Parathyroid adenoma (tissue), 2 donors: ENCODE measurements at regions not wholly inside any gene's neighbourhood (a gene's known extent, or its start where the extent isn't known, plus 50 kb on each side); places are given as distances from the start of the nearest gene placed in this dataset.

Experiments
- H2AFZ ChIP-seq: fragments of 300-600 bp; sonication (generic); one replicate; pipeline ENCODE4 v1.7.0; 2017; ENCODE audit warnings: antibody characterized with exemption, mild to moderate bottlenecking
- H3K27ac ChIP-seq: fragments of 300-600 bp; sonication (generic); one replicate; pipeline ENCODE4 v1.7.0; 2017
- H3K27me3 ChIP-seq: fragments of 300-600 bp; sonication (generic); one replicate; pipeline ENCODE4 v1.7.0; 2017; ENCODE audit warnings: low read length; ENCODE audit not compliant: control insufficient read depth, insufficient read depth
- H3K36me3 ChIP-seq: fragments of 300-600 bp; sonication (generic); one replicate; pipeline ENCODE4 v1.7.0; 2017; ENCODE audit warnings: low read length; ENCODE audit not compliant: control insufficient read depth, insufficient read depth
- H3K4me1 ChIP-seq: fragments of 300-600 bp; sonication (generic); one replicate; pipeline ENCODE4 v1.7.0; 2017; ENCODE audit warnings: control low read depth
- H3K4me2 ChIP-seq: fragments of 300-600 bp; sonication (generic); one replicate; pipeline ENCODE4 v1.7.0; 2017; ENCODE audit warnings: low read length
- H3K4me3 ChIP-seq: fragments of 300-600 bp; sonication (generic); one replicate; pipeline ENCODE4 v1.7.0; 2017; ENCODE audit warnings: low read depth, low read length
- H3K79me2 ChIP-seq: fragments of 300-600 bp; sonication (generic); one replicate; pipeline ENCODE4 v1.7.0; 2017; ENCODE audit warnings: control low read depth
- H3K9ac ChIP-seq: fragments of 300-600 bp; sonication (generic); one replicate; pipeline ENCODE4 v1.7.0; 2017; ENCODE audit warnings: mild to moderate bottlenecking
- H3K9me3 ChIP-seq: fragments of 300-600 bp; sonication (generic); one replicate; pipeline ENCODE4 v1.7.0; 2017; ENCODE audit warnings: low read length; ENCODE audit not compliant: control insufficient read depth
- CTCF ChIP-seq: fragments of 300-600 bp; sonication (generic); IDR thresholded peaks from one replicate; pipeline ENCODE4 v1.7.0; 2017; ENCODE audit warnings: antibody characterized with exemption, mild to moderate bottlenecking
- donor health status: primary hyperparathyroidism.

- no peaks in the 10 kb centered on the region for H3K36me3 ChIP-seq
- no peaks in the 10 kb centered on the region for H3K79me2 ChIP-seq
- no peak overlapping the region for H3K27ac ChIP-seq
- no peaks in the 10 kb centered on the region for H3K9me3 ChIP-seq
- no peak overlapping the region for H2AFZ ChIP-seq
- H3K9ac ChIP-seq = no peak overlapping the region
- no peak overlapping the region for H3K4me3 ChIP-seq
- H3K4me2 ChIP-seq = no peak overlapping the region
- TF ChIP-seq CTCF = no peak
- H3K27me3 ChIP-seq = no peaks in the 10 kb centered on the region
- no peaks in the 10 kb centered on the region for H3K4me1 ChIP-seq
Measured at GRCh38 chr15:38066612-38067011, 132.2 kb downstream of the TMCO5A start.

GRCh38 chr15:38068626-38069391, 134.4 kb downstream of the TMCO5A start:
- Histone ChIP-seq H3K36me3 (no peaks in the 10 kb centered on the region), H3K9ac (no peak overlapping the region), H3K79me2 (no peaks in the 10 kb centered on the region), H3K9me3 (no peaks in the 10 kb centered on the region), H3K4me1 (no peaks in the 10 kb centered on the region), H2AFZ (no peak overlapping the region), H3K4me3 (no peak overlapping the region), H3K4me2 (no peak overlapping the region), H3K27ac (peak overlapping the region; percentile 29), H3K27me3 (no peaks in the 10 kb centered on the region)
- TF ChIP-seq CTCF = no peak

- no peak overlapping the region for H3K9ac ChIP-seq
- no peaks in the 10 kb centered on the region for H3K27me3 ChIP-seq
- no peak overlapping the region for H3K4me2 ChIP-seq
- no peak overlapping the region for H2AFZ ChIP-seq
- no peak overlapping the region for H3K4me3 ChIP-seq
- H3K36me3 ChIP-seq = no peaks in the 10 kb centered on the region
- H3K27ac ChIP-seq = peak overlapping the region; percentile 29
- no peaks in the 10 kb centered on the region for H3K9me3 ChIP-seq
- no peaks in the 10 kb centered on the region for H3K4me1 ChIP-seq
- no peak for TF ChIP-seq CTCF
- no peaks in the 10 kb centered on the region for H3K79me2 ChIP-seq
Measured at GRCh38 chr15:38069511-38070011, 135.1 kb downstream of the TMCO5A start.

- H2AFZ ChIP-seq = no peak overlapping the region
- no peak overlapping the region for H3K4me2 ChIP-seq
- H3K36me3 ChIP-seq = no peaks in the 10 kb centered on the region
- H3K27ac ChIP-seq = no peak overlapping the region
- no peaks in the 10 kb centered on the region for H3K4me1 ChIP-seq
- no peak overlapping the region for H3K4me3 ChIP-seq
- no peaks in the 10 kb centered on the region for H3K79me2 ChIP-seq
- H3K9me3 ChIP-seq = no peaks in the 10 kb centered on the region
- no peak overlapping the region for H3K9ac ChIP-seq
- TF ChIP-seq CTCF = no peak
- H3K27me3 ChIP-seq = no peaks in the 10 kb centered on the region
Measured at GRCh38 chr15:38070778-38071177, 136.3 kb downstream of the TMCO5A start.
